ENCODE measurements at regions not wholly inside any gene's neighbourhood (a gene's known extent, or its start where the extent isn't known, plus 50 kb on each side); places are given as distances from the start of the nearest gene placed in this dataset.

DNA sequence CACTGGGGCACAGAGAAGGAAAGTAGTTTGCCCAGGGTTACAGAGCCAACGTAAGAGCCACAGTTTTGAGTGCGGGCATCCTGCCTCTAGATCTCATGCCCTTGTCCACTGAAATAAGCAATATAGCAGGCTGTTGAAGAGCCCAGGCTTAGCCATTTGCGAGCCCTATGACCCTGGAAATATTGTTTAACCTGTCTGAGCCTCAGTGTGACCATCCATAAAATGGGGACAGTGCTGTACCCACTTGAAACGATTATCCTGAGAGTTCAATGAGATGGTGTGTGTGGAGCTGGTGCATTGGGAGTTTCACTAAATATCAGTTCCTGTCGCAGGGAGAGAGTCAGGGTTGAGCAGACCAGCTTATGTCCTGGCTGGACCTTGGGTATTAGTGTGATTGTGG lies 173.1 kb upstream of the KCNG1 start:
- Histone ChIP-seq H3K27me3 (replicated peaks in 1 of 4; ENCODE audit: control extremely low read depth in 1 of 4, control insufficient read depth in 3 of 4, insufficient read depth in 4 of 4, low read length in 3 of 4) (peaks cover 0 to 17% (median 1%) of the 10 kb centered on the region in 4 experiments), H3K4me2 (replicated peaks; ENCODE audit: low read depth, low read length, poor library complexity, severe bottlenecking) (no peak overlapping the region), H3K9me3 (ENCODE audit: control extremely low read depth in 1 of 3, control insufficient read depth in 2 of 3, insufficient read depth in 1 of 3, low read length in 2 of 3) (peaks cover 0 to 6% (median 0%) of the 10 kb centered on the region in 3 donors), H3K4me3 (ENCODE audit: control extremely low read depth in 1 of 5, extremely low read depth in 1 of 5, insufficient read depth in 1 of 5, low read depth in 2 of 5, low read length in 4 of 5) (no peak overlapping the region), H3K36me3 (replicated peaks in 1 of 2; ENCODE audit: control extremely low read depth in 1 of 2, control insufficient read depth in 1 of 2, extremely low read depth in 1 of 2, insufficient read depth in 2 of 2, low read length in 1 of 2) (no peaks in the 10 kb centered on the region), H4K20me1 (ENCODE audit: control insufficient read depth, insufficient read depth, low read length, poor library complexity, severe bottlenecking) (no peaks in the 10 kb centered on the region), H3K9ac (ENCODE audit: low read length) (no peak overlapping the region), H2AFZ (ENCODE audit: insufficient read depth, low read depth, low read length, poor library complexity, severe bottlenecking) (no peak overlapping the region), H3K79me2 (ENCODE audit: control insufficient read depth, insufficient read depth, low read length) (no peaks in the 10 kb centered on the region), H3K27ac (ENCODE audit: low read length in 2 of 2) (no peak overlapping the region), H3K4me1 (ENCODE audit: control insufficient read depth in 2 of 2, insufficient read depth in 2 of 2, low read length in 2 of 2) (no peaks in the 10 kb centered on the region)
- POLR2A ChIA-PET, result no interaction called here
- DNase-seq, result no peak
- Mint-ChIP-seq H3K9me3 (ENCODE audit: insufficient read depth) (no peaks in the 10 kb centered on the region), H3K4me3 (no peak overlapping the region), H3K27me3 (peaks cover 16% of the 10 kb centered on the region), H3K27ac (no peak overlapping the region), H3K4me1 (no peaks in the 10 kb centered on the region)
- intact Hi-C loops (cut with micrococcal nuclease), result no loop called here
- TF ChIP-seq, protein P1, sequence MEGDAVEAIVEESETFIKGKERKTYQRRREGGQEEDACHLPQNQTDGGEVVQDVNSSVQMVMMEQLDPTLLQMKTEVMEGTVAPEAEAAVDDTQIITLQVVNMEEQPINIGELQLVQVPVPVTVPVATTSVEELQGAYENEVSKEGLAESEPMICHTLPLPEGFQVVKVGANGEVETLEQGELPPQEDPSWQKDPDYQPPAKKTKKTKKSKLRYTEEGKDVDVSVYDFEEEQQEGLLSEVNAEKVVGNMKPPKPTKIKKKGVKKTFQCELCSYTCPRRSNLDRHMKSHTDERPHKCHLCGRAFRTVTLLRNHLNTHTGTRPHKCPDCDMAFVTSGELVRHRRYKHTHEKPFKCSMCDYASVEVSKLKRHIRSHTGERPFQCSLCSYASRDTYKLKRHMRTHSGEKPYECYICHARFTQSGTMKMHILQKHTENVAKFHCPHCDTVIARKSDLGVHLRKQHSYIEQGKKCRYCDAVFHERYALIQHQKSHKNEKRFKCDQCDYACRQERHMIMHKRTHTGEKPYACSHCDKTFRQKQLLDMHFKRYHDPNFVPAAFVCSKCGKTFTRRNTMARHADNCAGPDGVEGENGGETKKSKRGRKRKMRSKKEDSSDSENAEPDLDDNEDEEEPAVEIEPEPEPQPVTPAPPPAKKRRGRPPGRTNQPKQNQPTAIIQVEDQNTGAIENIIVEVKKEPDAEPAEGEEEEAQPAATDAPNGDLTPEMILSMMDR (IDR thresholded peaks at IDR 0.05), result no peak
- TF ChIP-seq EZH2 (IDR thresholded peaks at IDR 0.05; ENCODE audit: borderline replicate concordance, insufficient read depth, low read depth, low read length, poor library complexity, severe bottlenecking), result no peak
- 89% methylated on average over 5 of the region's 5 CpGs for WGBS (ENCODE audit: insufficient coverage)
- no peak for ATAC-seq (ENCODE audit: low read depth)
- CTCF ChIA-PET, result no interaction called here

DNA sequence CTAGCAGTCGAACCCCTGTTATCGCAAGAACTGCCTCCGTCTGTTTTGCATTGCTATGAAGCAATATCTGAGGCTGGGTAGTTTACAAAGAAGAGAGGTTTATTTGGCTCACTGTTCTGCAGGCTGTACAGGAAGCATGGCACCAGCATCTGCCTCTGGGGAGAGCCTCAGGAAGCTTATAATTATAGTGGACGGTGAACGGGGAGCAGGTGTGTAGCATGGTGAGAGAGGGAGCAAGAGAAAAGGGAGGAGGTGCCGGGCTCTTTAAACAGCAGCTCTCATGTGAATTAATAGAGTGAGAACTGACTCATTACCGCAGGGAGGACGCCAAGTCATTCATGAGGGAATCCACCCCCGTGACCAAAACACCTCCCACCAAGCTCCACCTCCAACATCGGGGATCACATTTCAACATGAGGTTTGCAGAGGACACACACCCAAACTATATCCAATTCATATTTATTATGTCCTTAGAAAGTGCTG lies 172.6 kb upstream of the KCNG1 start:
- WGBS (ENCODE audit: insufficient coverage), result 82% methylated on average over 5 of the region's 10 CpGs
- ATAC-seq (ENCODE audit: low read depth), result no peak
- Mint-ChIP-seq H3K4me1 (no peaks in the 10 kb centered on the region), H3K4me3 (no peak overlapping the region), H3K27ac (no peak overlapping the region), H3K27me3 (peaks cover 16% of the 10 kb centered on the region), H3K9me3 (ENCODE audit: insufficient read depth) (no peaks in the 10 kb centered on the region)
- Histone ChIP-seq H3K9me3 (ENCODE audit: control extremely low read depth in 1 of 3, control insufficient read depth in 2 of 3, insufficient read depth in 1 of 3, low read length in 2 of 3) (peaks cover 0 to 6% (median 0%) of the 10 kb centered on the region in 3 donors), H3K79me2 (ENCODE audit: control insufficient read depth, insufficient read depth, low read length) (no peaks in the 10 kb centered on the region), H2AFZ (ENCODE audit: insufficient read depth, low read depth, low read length, poor library complexity, severe bottlenecking) (no peak overlapping the region), H3K27me3 (replicated peaks in 1 of 4; ENCODE audit: control extremely low read depth in 1 of 4, control insufficient read depth in 3 of 4, insufficient read depth in 4 of 4, low read length in 3 of 4) (peaks cover 0 to 17% (median 1%) of the 10 kb centered on the region in 4 experiments), H3K27ac (ENCODE audit: low read length in 2 of 2) (no peak overlapping the region), H4K20me1 (ENCODE audit: control insufficient read depth, insufficient read depth, low read length, poor library complexity, severe bottlenecking) (no peaks in the 10 kb centered on the region), H3K36me3 (replicated peaks in 1 of 2; ENCODE audit: control extremely low read depth in 1 of 2, control insufficient read depth in 1 of 2, extremely low read depth in 1 of 2, insufficient read depth in 2 of 2, low read length in 1 of 2) (no peaks in the 10 kb centered on the region), H3K4me3 (ENCODE audit: control extremely low read depth in 1 of 5, extremely low read depth in 1 of 5, insufficient read depth in 1 of 5, low read depth in 2 of 5, low read length in 4 of 5) (no peak overlapping the region), H3K9ac (ENCODE audit: low read length) (no peak overlapping the region), H3K4me1 (ENCODE audit: control insufficient read depth in 2 of 2, insufficient read depth in 2 of 2, low read length in 2 of 2) (peaks cover 0 to 1% of the 10 kb centered on the region in 2 donors), H3K4me2 (replicated peaks; ENCODE audit: low read depth, low read length, poor library complexity, severe bottlenecking) (no peak overlapping the region)
- CTCF ChIA-PET, result no interaction called here
- intact Hi-C loops (cut with micrococcal nuclease), result no loop called here
- DNase-seq, result no peak
- TF ChIP-seq, protein P1 (IDR thresholded peaks at IDR 0.05), result no peak
- no peak for TF ChIP-seq EZH2 (IDR thresholded peaks at IDR 0.05; ENCODE audit: borderline replicate concordance, insufficient read depth, low read depth, low read length, poor library complexity, severe bottlenecking)
- POLR2A ChIA-PET, result no interaction called here
